Keratinocyte (primary cell): ENCODE measurements at regions not wholly inside any gene's neighbourhood (a gene's known extent, or its start where the extent isn't known, plus 50 kb on each side); places are given as distances from the start of the nearest gene placed in this dataset.

Source experiments
- DNase-seq: peaks from one replicate; pipeline ENCODE4 v3.0.0-alpha.2; 2011; ENCODE audit warnings: low read depth, missing footprints, low spot score
- FAIRE-seq: peaks from 2 replicates; lab custom pipeline; 2011; peaks lifted over from hg19 to GRCh38; lab: Jason Lieb, UNC
- H2AFZ ChIP-seq: 2 replicates; pipeline ENCODE4 v1.6.0; 2012; ENCODE audit warnings: low read length, control low read depth, inconsistent platforms; ENCODE audit not compliant: control insufficient read depth
- H3K27ac ChIP-seq: 2 replicates; pipeline ENCODE4 v1.5.1; 2011; ENCODE audit warnings: low read length; ENCODE audit not compliant: control insufficient read depth, insufficient read depth
- H3K27me3 ChIP-seq: 3 replicates; pipeline ENCODE4 v1.6.0; 2011; ENCODE audit warnings: low read length; ENCODE audit not compliant: control insufficient read depth, insufficient read depth; ENCODE audit errors: extremely low read depth
- H3K36me3 ChIP-seq, 2 experiments: 2 replicates in 1 of 2; 3 replicates in 1 of 2; pipeline ENCODE4 v1.5.1; 2011; ENCODE audit warnings: low read length in 2 of 2, mild to moderate bottlenecking in 1 of 2; ENCODE audit not compliant: control insufficient read depth in 2 of 2, insufficient read depth in 2 of 2; ENCODE audit errors: extremely low read depth in 1 of 2
- H3K4me1 ChIP-seq: 3 replicates; pipeline ENCODE4 v1.5.1; 2011; ENCODE audit warnings: low read length; ENCODE audit not compliant: control insufficient read depth, insufficient read depth; ENCODE audit errors: extremely low read depth
- H3K4me2 ChIP-seq: 3 replicates; pipeline ENCODE4 v1.6.0; 2011; ENCODE audit warnings: low read depth, low read length; ENCODE audit not compliant: control insufficient read depth, insufficient read depth; ENCODE audit errors: extremely low read depth
- H3K4me3 ChIP-seq, 3 experiments: fragments of 200-600 bp in 1 of 3; sonication (generic) in 1 of 3; 2 replicates in 2 of 3; 3 replicates in 1 of 3; pipeline ENCODE4 v1.5.1; 2011 to 2016; ENCODE audit warnings: low read length in 3 of 3, mild to moderate bottlenecking in 3 of 3, control low read depth in 2 of 3, inconsistent platforms in 1 of 3, low read depth in 1 of 3, mixed read lengths in 1 of 3, mixed run types in 1 of 3, moderate library complexity in 1 of 3; ENCODE audit not compliant: control insufficient read depth in 2 of 3, insufficient read depth in 2 of 3; ENCODE audit errors: extremely low read depth in 1 of 3
- H3K79me2 ChIP-seq: 2 replicates; pipeline ENCODE4 v1.6.0; 2012; ENCODE audit warnings: low read length; ENCODE audit not compliant: control insufficient read depth, insufficient read depth
- H3K9ac ChIP-seq: 3 replicates; pipeline ENCODE4 v1.6.0; 2011; ENCODE audit warnings: low read length; ENCODE audit not compliant: control insufficient read depth, insufficient read depth; ENCODE audit errors: extremely low read depth
- H3K9me1 ChIP-seq: 3 replicates; pipeline ENCODE4 v1.6.0; 2011; ENCODE audit warnings: low read length; ENCODE audit not compliant: control insufficient read depth, insufficient read depth; ENCODE audit errors: extremely low read depth
- H3K9me3 ChIP-seq: 2 replicates; pipeline ENCODE4 v1.5.1; 2012; ENCODE audit warnings: low read depth, low read length; ENCODE audit not compliant: control insufficient read depth
- H4K20me1 ChIP-seq: 3 replicates; pipeline ENCODE4 v1.6.0; 2011; ENCODE audit warnings: low read length; ENCODE audit not compliant: control insufficient read depth, insufficient read depth; ENCODE audit errors: extremely low read depth
- EZH2 ChIP-seq: IDR thresholded peaks from one replicate; pipeline ENCODE4 v1.6.1; 2012; ENCODE audit warnings: inconsistent platforms, mild to moderate bottlenecking, low read length, moderate library complexity
- dilution Hi-C: fragments of 300-500 bp; cut with MboI; formaldehyde crosslinking; loops from one replicate; pipeline ENCODE4 v1.7.0; 2020; ENCODE audit warnings: low sequenced_read_pairs; ENCODE audit not compliant: extremely low pct_ligation_motif_present
- TF ChIP-seq, protein P1 (sequence below), 3 experiments: IDR thresholded peaks in 1 of 3; conservative IDR thresholded peaks in 1 of 3; optimal IDR thresholded peaks in 1 of 3; 2 replicates in 2 of 3; 3 replicates in 1 of 3; pipeline versions ENCODE3 to v1.5.1; 2011; ENCODE audit warnings: low read length in 3 of 3, mild to moderate bottlenecking in 3 of 3, moderate library complexity in 2 of 3, control low read depth in 1 of 3, inconsistent platforms in 1 of 3; ENCODE audit not compliant: insufficient read depth in 2 of 3; ENCODE audit errors: extremely low read depth in 1 of 3

DNA sequence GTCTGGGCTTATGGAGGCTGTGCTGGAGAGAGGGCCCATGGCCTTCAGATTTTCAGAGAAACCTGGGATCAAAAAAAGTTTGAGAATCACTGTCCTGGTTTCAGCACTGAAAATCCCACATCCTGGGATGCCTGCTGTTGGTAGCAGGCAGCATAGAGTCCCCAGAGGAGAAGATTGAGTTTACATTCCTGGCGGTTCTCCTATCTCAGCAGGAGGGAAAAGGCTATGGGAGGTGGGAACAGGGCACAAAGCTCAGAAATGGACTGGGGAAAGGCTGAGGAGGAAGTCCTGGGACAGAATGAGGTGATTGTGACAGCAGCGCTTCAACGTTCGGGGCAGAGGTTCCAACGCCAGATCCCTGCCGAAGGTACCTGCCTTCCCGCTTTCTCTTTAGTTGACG, 103.4 kb downstream of the ETS2 start:
- peak overlapping the region; percentile 73 for H3K27ac ChIP-seq
- H3K79me2 ChIP-seq = no peaks in the 10 kb centered on the region
- DNase-seq = no peak
- H3K9me1 ChIP-seq = no peaks in the 10 kb centered on the region
- TF ChIP-seq EZH2 = no peak
- TF ChIP-seq, protein P1, sequence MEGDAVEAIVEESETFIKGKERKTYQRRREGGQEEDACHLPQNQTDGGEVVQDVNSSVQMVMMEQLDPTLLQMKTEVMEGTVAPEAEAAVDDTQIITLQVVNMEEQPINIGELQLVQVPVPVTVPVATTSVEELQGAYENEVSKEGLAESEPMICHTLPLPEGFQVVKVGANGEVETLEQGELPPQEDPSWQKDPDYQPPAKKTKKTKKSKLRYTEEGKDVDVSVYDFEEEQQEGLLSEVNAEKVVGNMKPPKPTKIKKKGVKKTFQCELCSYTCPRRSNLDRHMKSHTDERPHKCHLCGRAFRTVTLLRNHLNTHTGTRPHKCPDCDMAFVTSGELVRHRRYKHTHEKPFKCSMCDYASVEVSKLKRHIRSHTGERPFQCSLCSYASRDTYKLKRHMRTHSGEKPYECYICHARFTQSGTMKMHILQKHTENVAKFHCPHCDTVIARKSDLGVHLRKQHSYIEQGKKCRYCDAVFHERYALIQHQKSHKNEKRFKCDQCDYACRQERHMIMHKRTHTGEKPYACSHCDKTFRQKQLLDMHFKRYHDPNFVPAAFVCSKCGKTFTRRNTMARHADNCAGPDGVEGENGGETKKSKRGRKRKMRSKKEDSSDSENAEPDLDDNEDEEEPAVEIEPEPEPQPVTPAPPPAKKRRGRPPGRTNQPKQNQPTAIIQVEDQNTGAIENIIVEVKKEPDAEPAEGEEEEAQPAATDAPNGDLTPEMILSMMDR (optimal IDR thresholded peaks at IDR 0.05 in 1 of 3, IDR thresholded peaks at IDR 0.05 in 1 of 3, conservative IDR thresholded peaks at IDR 0.05 in 1 of 3; ENCODE audit: extremely low read depth in 1 of 3, insufficient read depth in 2 of 3, low read length in 3 of 3) = no peak
- dilution Hi-C loops = no loop called here
- H3K4me3 ChIP-seq = no peak overlapping the region
- no peak for FAIRE-seq
- H3K4me2 ChIP-seq = no peak overlapping the region
- H3K4me1 ChIP-seq = peaks cover 75% of the 10 kb centered on the region
- H3K9ac ChIP-seq = no peak overlapping the region
- H3K9me3 ChIP-seq = no peaks in the 10 kb centered on the region
- no peaks in the 10 kb centered on the region for H3K27me3 ChIP-seq
- H3K36me3 ChIP-seq = no peaks in the 10 kb centered on the region
- no peaks in the 10 kb centered on the region for H4K20me1 ChIP-seq
- no peak overlapping the region for H2AFZ ChIP-seq

DNA sequence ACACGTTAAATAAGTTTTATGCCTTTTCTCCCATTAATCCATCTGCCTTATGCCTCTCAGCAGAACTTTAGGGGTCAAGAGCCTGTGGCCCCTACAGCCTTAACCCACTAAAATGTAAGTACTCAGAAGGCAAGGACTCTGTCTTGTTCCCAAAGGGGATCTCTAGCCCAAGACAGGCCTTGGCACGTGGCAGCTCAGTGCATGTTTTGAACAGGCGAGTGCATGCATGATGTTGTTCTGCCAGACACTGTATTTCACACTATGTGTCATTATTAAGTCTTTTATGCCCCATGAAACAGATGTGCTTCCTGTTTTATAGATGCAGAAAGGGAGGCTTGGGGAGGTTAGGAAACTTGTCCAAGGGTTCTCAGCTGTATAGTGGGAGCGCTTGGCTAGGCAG, 102.8 kb downstream of the ETS2 start:
- H3K9ac ChIP-seq = peak overlapping the region; percentile 23
- H3K9me3 ChIP-seq = no peaks in the 10 kb centered on the region
- no peaks in the 10 kb centered on the region for H3K9me1 ChIP-seq
- no peaks in the 10 kb centered on the region for H3K79me2 ChIP-seq
- no peaks in the 10 kb centered on the region for H3K36me3 ChIP-seq
- dilution Hi-C loops = no loop called here
- no peak overlapping the region for H2AFZ ChIP-seq
- DNase-seq = no peak
- H4K20me1 ChIP-seq = no peaks in the 10 kb centered on the region
- FAIRE-seq = peak; percentile 69
- peaks cover 75% of the 10 kb centered on the region for H3K4me1 ChIP-seq
- H3K27ac ChIP-seq = peak overlapping the region; percentile 73
- H3K4me3 ChIP-seq = no peak overlapping the region
- TF ChIP-seq, protein P1 (optimal IDR thresholded peaks at IDR 0.05 in 1 of 3, IDR thresholded peaks at IDR 0.05 in 1 of 3, conservative IDR thresholded peaks at IDR 0.05 in 1 of 3; ENCODE audit: extremely low read depth in 1 of 3, insufficient read depth in 2 of 3, low read length in 3 of 3) = no peak
- TF ChIP-seq EZH2 = no peak
- no peaks in the 10 kb centered on the region for H3K27me3 ChIP-seq
- H3K4me2 ChIP-seq = peak overlapping the region; percentile 11
